ENCODE measurements at regions not wholly inside any gene's neighbourhood (a gene's known extent, or its start where the extent isn't known, plus 50 kb on each side); places are given as distances from the start of the nearest gene placed in this dataset.
"Not testable (repeated sequence)": the region's sequence is repeated elsewhere in the genome, so short reads cannot be mapped to it uniquely, and the experiment has no call there.

DNA sequence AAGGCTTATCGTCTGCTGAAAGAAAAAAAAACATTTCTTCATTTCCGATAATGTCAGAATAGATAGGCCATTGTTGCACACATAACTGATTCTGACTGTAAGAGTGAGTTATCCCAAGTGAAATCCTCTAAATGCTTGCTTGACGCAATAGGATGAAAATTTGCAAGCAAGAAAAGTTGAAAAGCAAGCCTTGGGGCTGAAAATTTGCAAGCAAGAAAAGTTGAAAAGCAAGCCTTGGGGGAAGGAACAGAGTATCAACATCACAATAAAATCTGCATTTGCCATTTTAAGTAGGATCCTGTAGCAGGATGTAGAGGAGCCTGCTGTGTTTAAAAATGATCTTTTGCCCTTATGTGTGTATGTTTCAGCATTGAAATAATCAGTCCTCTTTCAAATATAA is 424.4 kb downstream of the KCNJ18 start:
- H3K4me3 Mint-ChIP-seq; DNase-seq; POLR2A ChIA-PET; H3K4me1 Mint-ChIP-seq; CTCF ChIA-PET; H3K27me3 Mint-ChIP-seq; H3K36me3 Mint-ChIP-seq (ENCODE audit: low read depth); H3K27ac Mint-ChIP-seq: not testable (repeated sequence)
- peaks cover 11% of the 10 kb centered on the region for H3K9me3 Mint-ChIP-seq

DNA sequence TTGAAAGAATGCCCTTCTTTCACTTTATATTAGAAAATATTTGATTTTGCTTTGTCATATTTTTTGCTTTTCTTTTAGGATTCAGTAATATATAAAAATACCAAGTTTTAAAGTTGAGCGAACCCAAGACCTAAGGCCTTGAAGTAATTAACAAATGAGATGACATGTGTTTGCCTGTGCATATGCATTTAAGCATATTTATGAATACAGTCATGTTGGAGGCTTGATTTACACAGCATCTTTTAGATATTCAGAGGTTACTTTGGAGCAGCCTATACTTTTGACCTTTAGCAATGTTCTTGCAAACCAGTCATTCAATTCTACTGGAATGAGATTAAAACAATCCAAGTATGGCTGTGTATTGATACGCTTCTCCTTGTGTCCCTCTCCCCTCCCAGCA is 425.1 kb downstream of the KCNJ18 start:
- H3K36me3 Mint-ChIP-seq (ENCODE audit: low read depth); DNase-seq; CTCF ChIA-PET; H3K4me3 Mint-ChIP-seq; POLR2A ChIA-PET; H3K27ac Mint-ChIP-seq; H3K27me3 Mint-ChIP-seq; H3K4me1 Mint-ChIP-seq: not testable (repeated sequence)
- peaks cover 11% of the 10 kb centered on the region for H3K9me3 Mint-ChIP-seq

DNA sequence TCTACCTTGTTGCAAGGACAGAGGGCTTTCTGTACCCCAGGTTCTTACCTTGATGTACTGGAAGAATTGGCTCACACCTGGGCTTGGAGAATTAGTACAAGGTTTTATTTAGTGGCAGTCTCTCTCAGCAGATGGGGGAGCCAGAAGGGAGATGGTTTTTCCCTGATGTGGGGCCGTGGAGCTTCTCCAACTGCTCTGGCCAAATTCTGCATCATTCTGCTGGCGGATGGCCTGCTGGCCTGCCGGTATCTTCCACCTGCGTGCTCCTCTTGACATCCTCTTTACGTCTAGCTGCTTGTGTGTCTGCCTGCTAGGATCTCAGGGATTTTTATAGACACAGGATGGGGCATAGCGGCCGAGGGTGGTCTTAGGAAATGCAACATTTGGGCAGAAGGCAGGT is 426.7 kb downstream of the KCNJ18 start:
- H3K4me3 Mint-ChIP-seq, POLR2A ChIA-PET: not testable (repeated sequence)
- peaks cover 11% of the 10 kb centered on the region for H3K9me3 Mint-ChIP-seq

GRCh38 chr17:22119751-22120150 is 427.4 kb downstream of the KCNJ18 start:
- H3K36me3 Mint-ChIP-seq (ENCODE audit: low read depth); H3K4me3 Mint-ChIP-seq; CTCF ChIA-PET; DNase-seq; H3K4me1 Mint-ChIP-seq; H3K27ac Mint-ChIP-seq; H3K27me3 Mint-ChIP-seq; POLR2A ChIA-PET: not testable (repeated sequence)
- H3K9me3 Mint-ChIP-seq: peaks cover 11% of the 10 kb centered on the region

More for the DNA sequence above, 426.7 kb downstream of the KCNJ18 start:
- DNase-seq; H3K27me3 Mint-ChIP-seq; H3K27ac Mint-ChIP-seq; H3K36me3 Mint-ChIP-seq (ENCODE audit: low read depth); CTCF ChIA-PET; H3K4me1 Mint-ChIP-seq: not testable (repeated sequence)

DNA sequence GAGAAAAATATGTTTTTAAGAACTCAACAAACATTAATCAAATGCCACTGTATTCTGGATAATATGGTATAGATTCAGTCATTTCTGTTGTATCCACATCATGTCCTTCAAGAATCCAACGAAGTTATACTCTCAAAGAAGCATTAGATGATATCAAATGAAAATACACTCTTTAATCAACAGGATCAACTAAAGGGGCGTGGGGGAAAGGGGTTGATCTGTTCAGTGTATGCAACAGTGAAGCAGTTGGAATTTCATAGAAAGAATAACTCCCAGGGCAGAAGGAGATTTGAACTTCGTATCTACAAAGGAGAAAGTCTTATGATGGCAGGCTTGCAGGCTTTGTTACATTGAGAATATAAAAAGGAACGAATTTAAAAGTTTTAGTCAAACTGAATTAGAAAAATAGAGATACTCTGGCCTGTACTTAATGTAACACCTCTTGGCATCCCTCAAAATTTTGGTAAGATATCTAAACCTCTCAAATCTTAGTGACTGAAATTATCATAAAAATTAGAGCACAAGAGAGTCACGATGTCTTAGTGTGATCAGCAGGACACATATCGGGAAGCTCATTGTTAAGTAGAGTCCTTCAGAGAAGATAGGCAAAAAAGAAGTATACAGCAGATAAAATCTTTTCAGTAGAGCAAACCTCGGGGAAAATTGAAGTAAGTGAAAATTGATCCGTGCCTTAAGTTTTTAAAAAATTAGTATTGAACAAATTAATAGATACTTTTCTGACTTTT is 431.4 kb downstream of the KCNJ18 start:
- Mint-ChIP-seq H3K9me3 (peaks cover 5% of the 10 kb centered on the region), H3K4me1 (no peaks in the 10 kb centered on the region), H3K27me3 (no peaks in the 10 kb centered on the region), H3K27ac (no peak overlapping the region), H3K36me3 (ENCODE audit: low read depth) (no peaks in the 10 kb centered on the region), H3K4me3 (no peak overlapping the region)
- no peak for DNase-seq
- CTCF ChIA-PET: no interaction called here
- POLR2A ChIA-PET: no interaction called here

DNA sequence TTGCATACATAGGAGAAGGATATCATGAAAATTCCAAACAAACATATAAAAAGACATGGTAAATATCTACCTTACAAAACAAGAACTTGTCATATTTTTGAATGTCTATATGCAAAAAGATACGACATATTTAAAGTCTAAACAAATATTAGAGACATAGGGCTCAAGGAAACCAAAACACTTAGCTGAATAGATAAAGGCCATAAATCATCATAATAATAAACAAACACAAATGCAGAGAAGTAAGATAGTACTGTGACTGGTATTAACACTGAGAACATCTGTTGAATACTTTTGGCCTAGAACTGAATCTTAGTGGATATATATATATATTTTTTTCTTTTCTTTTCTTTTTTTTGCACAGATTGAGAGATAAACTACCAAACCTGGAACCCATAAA is 435.8 kb downstream of the KCNJ18 start:
- ChIA-PET POLR2A (no interaction called here), CTCF (no interaction called here)
- H3K36me3 Mint-ChIP-seq (ENCODE audit: low read depth): no peaks in the 10 kb centered on the region
- no peak overlapping the region for H3K27ac Mint-ChIP-seq
- H3K9me3 Mint-ChIP-seq: peaks cover 18% of the 10 kb centered on the region
- no peak for DNase-seq
- H3K4me1 Mint-ChIP-seq: no peaks in the 10 kb centered on the region
- no peak overlapping the region for H3K4me3 Mint-ChIP-seq
- H3K27me3 Mint-ChIP-seq: no peaks in the 10 kb centered on the region

DNA sequence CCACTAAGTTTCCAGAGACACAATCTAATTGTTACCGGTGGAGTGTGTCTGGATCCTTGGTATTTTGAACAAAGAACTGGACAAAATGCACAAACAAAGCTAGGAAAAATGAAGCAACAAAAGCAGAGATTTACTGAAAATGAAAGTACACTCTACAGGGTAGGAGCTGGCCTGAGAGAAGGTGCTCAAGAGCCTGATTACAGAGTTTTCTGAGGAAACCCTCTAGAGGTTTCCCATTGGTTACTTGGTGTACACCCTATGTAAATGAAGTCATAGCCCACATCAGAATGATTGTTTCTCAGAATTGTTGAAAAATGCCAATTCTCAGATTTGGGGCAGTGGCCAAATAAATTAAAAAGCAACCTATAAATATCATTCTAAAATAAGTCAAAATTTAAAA is 436.4 kb downstream of the KCNJ18 start:
- no peak overlapping the region for H3K4me3 Mint-ChIP-seq

GRCh38 chr17:22129920-22130319 is 437.6 kb downstream of the KCNJ18 start:
- H3K9me3 Mint-ChIP-seq: peaks cover 22% of the 10 kb centered on the region
- CTCF ChIA-PET; POLR2A ChIA-PET; H3K27me3 Mint-ChIP-seq; H3K4me3 Mint-ChIP-seq; H3K4me1 Mint-ChIP-seq; H3K27ac Mint-ChIP-seq; DNase-seq; H3K36me3 Mint-ChIP-seq (ENCODE audit: low read depth): not testable (repeated sequence)

More for the DNA sequence above, 436.4 kb downstream of the KCNJ18 start:
- ChIA-PET POLR2A (no interaction called here), CTCF (no interaction called here)
- H3K36me3 Mint-ChIP-seq (ENCODE audit: low read depth): no peaks in the 10 kb centered on the region
- peaks cover 20% of the 10 kb centered on the region for H3K9me3 Mint-ChIP-seq
- no peak overlapping the region for H3K27ac Mint-ChIP-seq
- H3K27me3 Mint-ChIP-seq: no peaks in the 10 kb centered on the region
- DNase-seq: no peak
- no peaks in the 10 kb centered on the region for H3K4me1 Mint-ChIP-seq

DNA sequence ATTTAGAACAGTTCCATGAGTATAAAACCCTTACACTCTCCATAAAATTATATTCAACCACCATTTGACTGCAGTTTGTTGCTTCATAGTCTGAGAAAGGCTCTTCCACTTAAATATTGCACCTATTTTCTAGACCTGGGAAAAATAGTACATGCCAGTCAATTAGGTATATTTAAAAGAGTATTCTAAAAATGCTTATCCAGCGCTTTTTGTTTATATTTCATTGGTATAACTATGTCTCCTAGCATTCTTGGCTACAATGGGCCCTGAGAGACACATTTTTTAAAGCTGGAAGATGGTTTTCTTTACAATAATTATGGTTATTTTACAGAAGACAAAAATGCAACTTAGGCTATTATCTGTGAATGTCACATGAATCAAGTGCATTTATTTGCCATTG is 439.4 kb downstream of the KCNJ18 start:
- ChIA-PET POLR2A (no interaction called here), CTCF (no interaction called here)
- Mint-ChIP-seq H3K9me3 (peaks cover 32% of the 10 kb centered on the region), H3K36me3 (ENCODE audit: low read depth) (no peaks in the 10 kb centered on the region), H3K4me3 (no peak overlapping the region), H3K27ac (no peak overlapping the region), H3K27me3 (no peaks in the 10 kb centered on the region), H3K4me1 (no peaks in the 10 kb centered on the region)
- DNase-seq: no peak

DNA sequence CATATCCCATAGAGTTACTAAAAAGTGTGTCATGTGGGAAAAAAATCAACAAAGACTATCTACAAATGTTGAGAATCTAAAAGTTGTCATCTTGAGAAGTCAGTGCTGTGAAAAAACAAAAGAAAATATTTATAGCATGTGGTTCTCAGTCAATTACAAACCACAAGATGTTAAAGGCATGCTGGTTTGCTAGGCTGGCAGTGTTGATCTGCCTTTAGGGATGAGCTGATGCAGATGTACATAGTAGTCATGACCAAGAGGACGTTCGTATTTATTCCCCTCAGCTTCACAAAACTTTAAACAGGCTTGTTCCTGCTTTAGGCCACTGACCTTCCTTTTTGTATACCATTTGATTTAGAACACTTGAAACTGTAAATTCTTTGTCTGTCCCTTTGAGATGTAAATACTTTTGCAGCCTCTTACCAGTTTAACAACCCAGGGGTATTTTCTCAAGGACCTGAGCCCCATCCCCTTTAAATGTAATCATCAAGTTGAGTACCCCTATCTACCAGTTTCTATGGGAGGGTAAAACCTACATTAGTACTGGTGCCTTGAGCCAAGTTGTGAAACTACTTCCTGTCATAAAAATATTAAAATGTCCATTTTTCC is 446.6 kb downstream of the KCNJ18 start:
- ChIA-PET POLR2A (no interaction called here), CTCF (no interaction called here)
- no peak overlapping the region for H3K27ac Mint-ChIP-seq
- no peaks in the 10 kb centered on the region for H3K36me3 Mint-ChIP-seq (ENCODE audit: low read depth)
- H3K4me1 Mint-ChIP-seq: no peaks in the 10 kb centered on the region
- H3K4me3 Mint-ChIP-seq: no peak overlapping the region
- no peak for DNase-seq
- H3K27me3 Mint-ChIP-seq: no peaks in the 10 kb centered on the region
- peaks cover 11% of the 10 kb centered on the region for H3K9me3 Mint-ChIP-seq

DNA sequence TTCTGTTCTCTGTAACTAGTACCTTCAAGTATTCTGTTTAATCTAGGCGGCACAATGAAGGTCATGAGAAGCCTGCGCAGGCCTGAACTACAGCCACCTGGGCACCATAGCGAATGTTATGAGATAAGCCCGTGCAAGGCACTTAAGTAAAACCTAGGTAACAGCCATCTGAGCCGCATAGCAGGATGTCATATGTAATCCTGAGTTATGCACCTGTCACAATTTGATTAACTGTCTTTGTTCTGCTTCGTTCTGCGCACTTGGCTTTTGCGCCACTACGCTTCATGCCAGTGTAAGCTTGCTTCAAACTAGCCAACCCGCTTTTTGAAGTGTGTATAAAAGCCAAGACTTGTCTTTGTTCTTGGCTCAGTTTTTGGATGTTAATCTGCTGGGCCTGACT is 449.8 kb downstream of the KCNJ18 start:
- ChIA-PET CTCF (no interaction called here), POLR2A (no interaction called here)
- H3K27me3 Mint-ChIP-seq: no peaks in the 10 kb centered on the region
- H3K36me3 Mint-ChIP-seq (ENCODE audit: low read depth): no peaks in the 10 kb centered on the region
- DNase-seq: no peak
- H3K4me3 Mint-ChIP-seq: no peak overlapping the region
- no peak overlapping the region for H3K27ac Mint-ChIP-seq
- H3K9me3 Mint-ChIP-seq: peaks cover 6% of the 10 kb centered on the region
- H3K4me1 Mint-ChIP-seq: no peaks in the 10 kb centered on the region

GRCh38 chr17:22145605-22146178 is 453.4 kb downstream of the KCNJ18 start:
- no peaks in the 10 kb centered on the region for H3K36me3 Mint-ChIP-seq (ENCODE audit: low read depth)
- H3K4me1 Mint-ChIP-seq: no peaks in the 10 kb centered on the region
- H3K4me3 Mint-ChIP-seq: no peak overlapping the region
- POLR2A ChIA-PET: no interaction called here
- no peak overlapping the region for H3K27ac Mint-ChIP-seq
- no peaks in the 10 kb centered on the region for H3K27me3 Mint-ChIP-seq
- CTCF ChIA-PET: no interaction called here
- peaks cover 14% of the 10 kb centered on the region for H3K9me3 Mint-ChIP-seq
- no peak for DNase-seq

- H3K27me3 Mint-ChIP-seq: no peaks in the 10 kb centered on the region
- ChIA-PET POLR2A (no interaction called here), CTCF (no interaction called here)
- H3K4me3 Mint-ChIP-seq: no peak overlapping the region
- H3K27ac Mint-ChIP-seq: no peak overlapping the region
- no peak for DNase-seq
- H3K9me3 Mint-ChIP-seq: peaks cover 8% of the 10 kb centered on the region
- H3K4me1 Mint-ChIP-seq: no peaks in the 10 kb centered on the region
- no peaks in the 10 kb centered on the region for H3K36me3 Mint-ChIP-seq (ENCODE audit: low read depth)
Observed at GRCh38 chr17:22158364-22158763, 466.0 kb downstream of the KCNJ18 start.

DNA sequence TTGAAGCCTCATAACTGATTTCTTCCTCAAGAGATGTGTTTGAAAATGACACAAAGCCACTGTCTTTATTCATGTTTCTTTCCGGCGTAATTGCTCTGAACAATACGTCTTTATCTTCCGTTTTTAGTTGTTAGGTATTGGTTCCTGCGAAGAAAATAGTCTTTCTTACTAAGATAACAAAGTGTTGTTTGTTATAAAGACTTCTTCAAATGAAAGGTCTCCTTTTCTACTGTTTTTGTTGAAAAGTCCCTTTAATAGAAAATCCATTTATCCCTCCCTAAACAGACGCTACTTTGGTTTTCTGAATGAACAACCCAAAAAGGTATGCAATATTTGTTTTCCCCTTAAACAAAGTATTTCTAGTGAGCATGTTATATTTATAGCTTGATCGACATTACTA is 469.1 kb downstream of the KCNJ18 start:
- Mint-ChIP-seq H3K4me3 (no peak overlapping the region), H3K9me3 (peaks cover 4% of the 10 kb centered on the region), H3K4me1 (no peaks in the 10 kb centered on the region), H3K36me3 (ENCODE audit: low read depth) (no peaks in the 10 kb centered on the region), H3K27me3 (no peaks in the 10 kb centered on the region), H3K27ac (no peak overlapping the region)
- ChIA-PET POLR2A (no interaction called here), CTCF (no interaction called here)
- DNase-seq: no peak

Measured in activated CD4-positive, alpha-beta memory T cell treated with anti-CD3 and anti-CD28 coated beads, Interleukin-2, amount 10 ng/mL, durations not matched to agents 7 days and 5 days (primary cell).